ENCODE measurements at regions not wholly inside any gene's neighbourhood (a gene's known extent, or its start where the extent isn't known, plus 50 kb on each side); places are given as distances from the start of the nearest gene placed in this dataset.

GRCh38 chr4:126686491-126686890 is 946.3 kb upstream of the INTU start:
- TF ChIP-seq CTCF (IDR thresholded peaks at IDR 0.05; ENCODE audit: low read length) (no peak), EZH2 (optimal IDR thresholded peaks at IDR 0.05; ENCODE audit: low read depth, low read length) (no peak), EZH2phosphoT487 (IDR thresholded peaks at IDR 0.05; ENCODE audit: low read length) (no peak)
